GM19467 (cell line): ENCODE measurements at regions not wholly inside any gene's neighbourhood (a gene's known extent, or its start where the extent isn't known, plus 50 kb on each side); places are given as distances from the start of the nearest gene placed in this dataset.

Experiments used
- ATAC-seq: cut with Tn5 transposase; IDR thresholded peaks from one replicate; pipeline ENCODE4 v1.9.1; 2021; ENCODE audit warnings: mild to moderate bottlenecking, moderate library complexity; ENCODE audit not compliant: unreplicated experiment

GRCh38 chr1:83006271-83006670 is 992.7 kb downstream of the TTLL7 start:
- no peak for ATAC-seq

- ATAC-seq = no peak
These were observed 998.6 kb downstream of the TTLL7 start for GRCh38 chr1:83000286-83000685.

- ATAC-seq = no peak
These were observed 1003.0 kb downstream of the TTLL7 start for GRCh38 chr1:82995951-82996350.

GRCh38 chr1:82994616-82995263 is 1004.2 kb downstream of the TTLL7 start:
- no peak for ATAC-seq

GRCh38 chr1:82991569-82991968 is 1007.4 kb downstream of the TTLL7 start:
- no peak for ATAC-seq

- ATAC-seq = peak; percentile 98
These were observed 1019.2 kb downstream of the TTLL7 start for GRCh38 chr1:82979593-82980236.

- ATAC-seq = no peak
These were observed 1020.2 kb downstream of the TTLL7 start for GRCh38 chr1:82978461-82979324.

GRCh38 chr1:82972841-82973553 is 1025.9 kb downstream of the TTLL7 start:
- no peak for ATAC-seq

GRCh38 chr1:82969340-82969739 is 1029.6 kb downstream of the TTLL7 start:
- ATAC-seq = no peak

- no peak for ATAC-seq
These were observed 1036.3 kb downstream of the TTLL7 start for GRCh38 chr1:82962658-82963057.

- ATAC-seq = no peak
These were observed 1048.2 kb downstream of the TTLL7 start for GRCh38 chr1:82950606-82951200.

GRCh38 chr1:82948386-82948785 is 1050.5 kb downstream of the TTLL7 start:
- no peak for ATAC-seq

GRCh38 chr1:82947278-82947677 is 1051.7 kb downstream of the TTLL7 start:
- no peak for ATAC-seq

GRCh38 chr1:82946096-82946605 is 1052.8 kb downstream of the TTLL7 start:
- no peak for ATAC-seq

GRCh38 chr1:82944822-82945221 is 1054.1 kb downstream of the TTLL7 start:
- no peak for ATAC-seq

GRCh38 chr1:82934074-82934473 is 1064.9 kb downstream of the TTLL7 start:
- ATAC-seq = no peak

- ATAC-seq = no peak
These were observed 1066.2 kb downstream of the TTLL7 start for GRCh38 chr1:82932727-82933126.

- ATAC-seq = no peak
These were observed 1066.7 kb downstream of the TTLL7 start for GRCh38 chr1:82932207-82932606.

GRCh38 chr1:82931006-82931405 is 1067.9 kb downstream of the TTLL7 start:
- no peak for ATAC-seq

- ATAC-seq = no peak
These were observed 1071.2 kb downstream of the TTLL7 start for GRCh38 chr1:82927753-82928152.

- ATAC-seq = no peak
These were observed 1074.3 kb downstream of the TTLL7 start for GRCh38 chr1:82924666-82925065.
